MCF 10A (cell line): ENCODE measurements at regions not wholly inside any gene's neighbourhood (a gene's known extent, or its start where the extent isn't known, plus 50 kb on each side); places are given as distances from the start of the nearest gene placed in this dataset.

ENCODE experiments used
- BruUV-seq: library from RNA; stranded (reverse); fragments of 400-500 nt; replicated peaks from 2 replicates; lab custom pipeline; 2021; lab: Mats Ljungman, UMichigan
- CTCF ChIA-PET: fragments of 300-600 bp; sonication (Branson Sonifier 250); formaldehyde crosslinking; extraction: SDS; loops from one replicate; lab custom pipeline; 2021; ENCODE audit warnings: antibody characterized with exemption, inconsistent platforms; lab: Yijun Ruan, JAX
- POLR2A ChIA-PET: fragments of 300-600, 350-650 bp; sonication (Branson Sonifier 250); formaldehyde crosslinking; extraction: SDS; loops from one replicate; lab custom pipeline; 2020; ENCODE audit warnings: antibody characterized with exemption, inconsistent platforms; lab: Yijun Ruan, JAX
- DNase-seq: peaks from one replicate; pipeline ENCODE4 v3.0.0-alpha.2; 2018; ENCODE audit not compliant: unreplicated experiment
- H3K27ac Mint-ChIP-seq: one replicate; pipeline ENCODE4 v1.8.0; 2022; ENCODE audit warnings: mild to moderate bottlenecking, low read depth, mixed read lengths; ENCODE audit not compliant: unreplicated experiment
- H3K27me3 Mint-ChIP-seq: one replicate; pipeline ENCODE4 v1.8.0; 2022; ENCODE audit warnings: mixed read lengths; ENCODE audit not compliant: insufficient read depth, unreplicated experiment
- H3K36me3 Mint-ChIP-seq: one replicate; pipeline ENCODE4 v1.8.0; 2022; ENCODE audit warnings: mild to moderate bottlenecking, moderate library complexity, mixed read lengths; ENCODE audit not compliant: insufficient read depth, unreplicated experiment
- H3K4me1 Mint-ChIP-seq: one replicate; pipeline ENCODE4 v1.8.0; 2022; ENCODE audit warnings: mixed read lengths; ENCODE audit not compliant: insufficient read depth, unreplicated experiment
- H3K4me3 Mint-ChIP-seq: one replicate; pipeline ENCODE4 v1.8.0; 2022; ENCODE audit warnings: mild to moderate bottlenecking, moderate library complexity, mixed read lengths; ENCODE audit not compliant: unreplicated experiment
- H3K9me3 Mint-ChIP-seq: one replicate; pipeline ENCODE4 v1.8.0; 2022; ENCODE audit warnings: mixed read lengths; ENCODE audit not compliant: unreplicated experiment
- CTCF ChIP-seq: fragments of 200-600 bp; IDR thresholded peaks from one replicate; pipeline ENCODE4 v1.8.0; 2022; ENCODE audit warnings: antibody characterized with exemption, mild to moderate bottlenecking; ENCODE audit not compliant: unreplicated experiment
- intact Hi-C: fragments of 100-400 bp; cut with micrococcal nuclease; formaldehyde crosslinking; loops from 2 replicates; pipeline ENCODE4 v1.14.1; 2022

- Mint-ChIP-seq H3K4me3 (no peak overlapping the region), H3K27me3 (no peaks in the 10 kb centered on the region), H3K9me3 (no peaks in the 10 kb centered on the region), H3K36me3 (peaks cover 3% of the 10 kb centered on the region), H3K27ac (no peak overlapping the region), H3K4me1 (no peaks in the 10 kb centered on the region)
- DNase-seq: no peak
- no peak for TF ChIP-seq CTCF
- BruUV-seq: no TSS peak
- ChIA-PET CTCF (no interaction called here), POLR2A (no interaction called here)
- intact Hi-C loops: no loop called here
Observed at GRCh38 chr9:22343218-22343611, 103.4 kb upstream of the DMRTA1 start.

- TF ChIP-seq CTCF: no peak
- Mint-ChIP-seq H3K9me3 (peaks cover 14% of the 10 kb centered on the region), H3K27ac (no peak overlapping the region), H3K36me3 (no peaks in the 10 kb centered on the region), H3K4me3 (no peak overlapping the region), H3K27me3 (no peaks in the 10 kb centered on the region), H3K4me1 (no peaks in the 10 kb centered on the region)
- ChIA-PET CTCF (interaction anchor here (0.6 kb wide), 1 partner anchor 1585 kb away, joined by 3 read pairs; no protein-coding TSS in a partner anchor), POLR2A (no interaction called here)
- BruUV-seq: no TSS peak
- intact Hi-C loops: no loop called here
- no peak for DNase-seq
Observed at GRCh38 chr9:22354699-22355384, 91.8 kb upstream of the DMRTA1 start.

- H3K27me3 Mint-ChIP-seq: no peaks in the 10 kb centered on the region
- no peak for DNase-seq
- H3K27ac Mint-ChIP-seq: no peak overlapping the region
- peaks cover 14% of the 10 kb centered on the region for H3K9me3 Mint-ChIP-seq
- H3K4me3 Mint-ChIP-seq: no peak overlapping the region
- no TSS peak for BruUV-seq
- TF ChIP-seq CTCF: no peak
- no peaks in the 10 kb centered on the region for H3K36me3 Mint-ChIP-seq
- H3K4me1 Mint-ChIP-seq: no peaks in the 10 kb centered on the region
- POLR2A ChIA-PET: no interaction called here
- CTCF ChIA-PET: interaction anchor here (0.6 kb wide), 2 partner anchors 10 to 17 kb away, joined by 3 to 4 read pairs; no protein-coding TSS in a partner anchor
- intact Hi-C loops: no loop called here
Observed at GRCh38 chr9:22356985-22357384, 89.6 kb upstream of the DMRTA1 start.

GRCh38 chr9:22363421-22363887 lies 83.2 kb upstream of the DMRTA1 start:
- intact Hi-C loops: no loop called here
- no TSS peak for BruUV-seq
- ChIA-PET CTCF (no interaction called here), POLR2A (no interaction called here)
- Mint-ChIP-seq H3K36me3 (no peaks in the 10 kb centered on the region), H3K4me3 (no peak overlapping the region), H3K27ac (no peak overlapping the region), H3K9me3 (peaks cover 6% of the 10 kb centered on the region), H3K27me3 (no peaks in the 10 kb centered on the region), H3K4me1 (no peaks in the 10 kb centered on the region)
- DNase-seq: no peak
- no peak for TF ChIP-seq CTCF
